Peyer's patch (tissue), 4 donors: ENCODE measurements at regions not wholly inside any gene's neighbourhood (a gene's known extent, or its start where the extent isn't known, plus 50 kb on each side); places are given as distances from the start of the nearest gene placed in this dataset.

Experiments
- POLR2A ChIP-seq, 2 donors: fragments of 450-650 bp; IDR thresholded peaks; one replicate each; pipeline ENCODE4 v1.5.1; 2017; ENCODE audit warnings: antibody characterized with exemption in 2 of 2, mild to moderate bottlenecking in 2 of 2, moderate library complexity in 2 of 2
- TF ChIP-seq, protein P1 (sequence below), 6 experiments: fragments of 450-650 bp in 4 of 6; fragments of 200-600 bp in 2 of 6; sonication (generic) in 1 of 6; IDR thresholded peaks; one replicate each; pipeline ENCODE4 v1.5.1; 2017 to 2019; ENCODE audit warnings: antibody characterized with exemption in 6 of 6, mild to moderate bottlenecking in 3 of 6, moderate library complexity in 1 of 6

- TF ChIP-seq, protein P1, sequence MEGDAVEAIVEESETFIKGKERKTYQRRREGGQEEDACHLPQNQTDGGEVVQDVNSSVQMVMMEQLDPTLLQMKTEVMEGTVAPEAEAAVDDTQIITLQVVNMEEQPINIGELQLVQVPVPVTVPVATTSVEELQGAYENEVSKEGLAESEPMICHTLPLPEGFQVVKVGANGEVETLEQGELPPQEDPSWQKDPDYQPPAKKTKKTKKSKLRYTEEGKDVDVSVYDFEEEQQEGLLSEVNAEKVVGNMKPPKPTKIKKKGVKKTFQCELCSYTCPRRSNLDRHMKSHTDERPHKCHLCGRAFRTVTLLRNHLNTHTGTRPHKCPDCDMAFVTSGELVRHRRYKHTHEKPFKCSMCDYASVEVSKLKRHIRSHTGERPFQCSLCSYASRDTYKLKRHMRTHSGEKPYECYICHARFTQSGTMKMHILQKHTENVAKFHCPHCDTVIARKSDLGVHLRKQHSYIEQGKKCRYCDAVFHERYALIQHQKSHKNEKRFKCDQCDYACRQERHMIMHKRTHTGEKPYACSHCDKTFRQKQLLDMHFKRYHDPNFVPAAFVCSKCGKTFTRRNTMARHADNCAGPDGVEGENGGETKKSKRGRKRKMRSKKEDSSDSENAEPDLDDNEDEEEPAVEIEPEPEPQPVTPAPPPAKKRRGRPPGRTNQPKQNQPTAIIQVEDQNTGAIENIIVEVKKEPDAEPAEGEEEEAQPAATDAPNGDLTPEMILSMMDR (IDR thresholded peaks at IDR 0.05): no peak
- no peak for TF ChIP-seq POLR2A (IDR thresholded peaks at IDR 0.05)
These were observed 57.7 kb upstream of the COMTD1 start for GRCh38 chr10:75293446-75293820.
